Islet precursor cell (in vitro differentiated cells): ENCODE measurements at regions not wholly inside any gene's neighbourhood (a gene's known extent, or its start where the extent isn't known, plus 50 kb on each side); places are given as distances from the start of the nearest gene placed in this dataset.
"Not testable (repeated sequence)": the region's sequence is repeated elsewhere in the genome, so short reads cannot be mapped to it uniquely, and the experiment has no call there.

Experiments
- DNase-seq: peaks from one replicate; pipeline ENCODE4 v3.0.0-alpha.2; 2018

DNA sequence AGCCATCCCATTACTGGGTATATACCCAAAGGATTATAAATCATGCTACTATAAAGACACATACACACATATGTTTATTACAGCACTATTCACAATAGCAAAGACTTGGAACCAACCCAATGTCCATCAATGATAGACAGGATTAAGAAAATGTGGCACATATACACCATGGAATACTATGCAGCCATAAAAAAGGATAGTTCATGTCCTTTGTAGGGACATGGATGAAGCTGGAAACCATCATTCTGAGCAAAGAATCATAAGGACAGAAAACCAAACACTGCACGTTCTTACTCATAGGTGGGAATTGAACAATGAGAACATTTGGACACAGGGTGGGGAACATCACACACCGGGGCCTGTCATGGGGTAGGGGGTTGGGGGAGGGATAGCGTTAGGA lies 60.3 kb upstream of the NMU start:
- DNase-seq = not testable (repeated sequence)

DNA sequence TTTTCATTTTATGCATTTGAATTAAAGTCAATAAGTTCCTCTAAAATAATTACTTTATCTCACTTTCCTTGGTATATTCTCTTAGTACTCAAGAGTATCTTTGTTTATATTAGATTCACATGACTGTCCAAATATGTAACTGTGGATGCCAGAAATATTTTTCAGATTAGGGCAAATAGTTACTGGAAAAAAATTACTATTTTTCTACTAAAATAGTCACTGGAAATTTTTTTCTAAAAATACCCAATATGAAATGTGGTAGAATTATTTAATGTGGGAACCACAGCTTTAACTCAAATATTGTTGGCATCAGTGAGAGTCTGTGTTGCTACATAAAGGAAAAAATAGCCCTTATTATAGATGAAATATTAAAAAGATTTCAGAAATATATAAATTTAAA lies 70.4 kb upstream of the NMU start:
- no peak for DNase-seq

DNA sequence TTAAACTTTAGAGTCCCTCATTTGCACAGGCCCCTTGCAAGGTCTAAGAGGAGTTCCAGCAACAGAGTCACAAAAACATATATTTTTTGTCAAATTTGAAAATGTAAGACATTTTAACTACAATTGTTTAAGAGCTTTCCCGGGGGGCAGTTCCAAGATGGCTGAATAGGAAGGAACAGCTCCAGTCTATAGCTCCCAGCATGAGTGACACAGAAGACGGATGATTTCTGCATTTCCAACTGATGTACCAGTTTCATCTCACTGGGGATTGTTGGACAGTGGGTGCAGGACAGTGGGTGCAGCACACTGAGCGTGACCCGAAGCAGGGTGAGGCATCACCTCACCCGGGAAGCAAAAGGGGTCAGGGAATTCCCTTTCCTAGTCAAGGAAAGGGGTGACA lies 71.4 kb upstream of the NMU start:
- no peak for DNase-seq

DNA sequence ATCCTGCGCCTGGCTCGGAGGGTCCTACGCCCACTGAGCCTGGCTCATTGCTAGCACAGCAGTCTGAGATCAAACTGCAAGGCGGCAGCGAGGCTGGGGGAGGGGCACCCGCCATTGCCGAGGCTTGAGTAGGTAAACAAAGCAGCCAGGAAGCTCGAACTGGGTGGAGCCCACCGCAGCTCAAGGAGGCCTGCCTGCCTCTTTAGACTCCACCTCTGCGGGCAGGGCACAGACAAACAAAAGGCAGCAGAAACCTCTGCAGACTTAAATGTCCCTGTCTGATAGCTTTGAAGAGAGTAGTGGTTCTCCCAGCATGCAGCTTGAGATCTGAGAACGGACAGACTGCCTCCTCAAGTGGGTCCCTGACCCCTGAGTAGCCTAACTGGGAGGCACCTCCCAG lies 71.9 kb upstream of the NMU start:
- DNase-seq = not testable (repeated sequence)

DNA sequence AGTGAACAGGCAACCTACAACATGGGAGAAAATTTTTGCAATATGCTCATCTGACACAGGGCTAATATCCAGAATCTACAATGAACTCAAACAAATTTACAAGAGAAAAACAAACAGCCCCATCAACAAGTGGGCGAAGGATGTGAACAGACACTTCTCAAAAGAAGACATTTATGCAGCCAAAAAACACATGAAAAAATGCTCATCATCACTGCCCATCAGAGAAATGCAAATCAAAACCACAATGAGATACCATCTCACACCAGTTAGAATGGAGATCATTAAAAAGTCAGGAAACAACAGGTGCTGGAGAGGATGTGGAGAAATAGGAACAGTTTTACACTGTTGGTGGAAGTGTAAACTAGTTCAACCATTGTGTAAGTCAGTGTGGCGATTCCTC lies 76.7 kb upstream of the NMU start:
- DNase-seq = not testable (repeated sequence)

DNA sequence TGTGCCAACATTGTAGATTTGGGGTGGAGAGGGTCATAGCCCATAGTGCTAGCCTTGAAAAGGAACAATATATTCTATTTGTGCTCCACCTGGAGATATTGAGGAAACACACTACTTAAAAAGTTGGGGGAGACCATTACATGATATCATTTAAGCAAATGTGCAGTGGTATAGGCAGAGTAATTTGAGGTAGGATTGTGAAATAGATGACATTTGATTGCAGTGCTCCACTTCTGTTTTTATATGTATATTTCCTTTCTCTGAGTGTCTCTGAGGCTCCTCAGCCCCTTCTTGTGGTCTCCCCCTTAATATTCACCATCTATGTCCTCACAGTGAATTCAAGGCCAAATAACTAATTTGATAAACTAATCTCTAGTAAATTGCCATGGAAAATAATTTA lies 85.6 kb upstream of the NMU start:
- no peak for DNase-seq

DNA sequence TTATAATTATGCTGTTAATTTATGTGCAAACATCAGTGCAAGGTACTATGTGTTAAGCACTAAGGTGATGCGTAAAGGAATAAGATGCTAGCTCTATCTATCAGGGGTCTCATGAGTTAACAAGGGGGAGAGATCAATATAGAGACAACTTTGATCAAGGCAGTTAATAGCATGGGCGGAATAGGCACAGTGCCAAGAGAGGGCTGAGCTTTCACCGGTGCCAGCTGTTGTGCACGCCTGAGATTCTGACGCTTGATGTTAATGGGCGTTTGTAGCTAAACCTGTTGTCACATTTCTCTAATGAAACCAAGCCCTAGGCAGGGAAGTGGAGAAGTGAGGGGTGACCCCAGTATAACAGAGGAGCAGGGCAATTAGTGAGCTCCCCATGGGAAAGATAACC lies 86.0 kb upstream of the NMU start:
- no peak for DNase-seq

DNA sequence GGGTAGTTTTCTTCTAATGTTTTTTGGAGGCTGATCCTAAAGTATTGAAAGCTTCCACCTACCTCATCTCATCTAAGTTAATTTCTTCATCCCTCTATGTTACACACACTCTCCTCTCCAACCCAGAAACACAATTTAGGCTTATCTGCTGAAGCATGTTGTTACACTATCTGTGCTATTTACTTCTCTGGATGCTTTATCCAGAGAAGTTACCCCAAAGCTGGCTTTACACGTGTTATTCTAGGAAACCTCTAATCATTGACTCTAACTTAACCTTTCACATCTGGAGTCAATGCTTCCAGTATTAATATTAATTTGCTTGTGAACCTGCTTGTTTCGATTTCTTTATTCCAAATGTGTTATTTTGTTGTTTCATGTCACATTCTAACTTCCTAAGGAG lies 87.3 kb upstream of the NMU start:
- no peak for DNase-seq

DNA sequence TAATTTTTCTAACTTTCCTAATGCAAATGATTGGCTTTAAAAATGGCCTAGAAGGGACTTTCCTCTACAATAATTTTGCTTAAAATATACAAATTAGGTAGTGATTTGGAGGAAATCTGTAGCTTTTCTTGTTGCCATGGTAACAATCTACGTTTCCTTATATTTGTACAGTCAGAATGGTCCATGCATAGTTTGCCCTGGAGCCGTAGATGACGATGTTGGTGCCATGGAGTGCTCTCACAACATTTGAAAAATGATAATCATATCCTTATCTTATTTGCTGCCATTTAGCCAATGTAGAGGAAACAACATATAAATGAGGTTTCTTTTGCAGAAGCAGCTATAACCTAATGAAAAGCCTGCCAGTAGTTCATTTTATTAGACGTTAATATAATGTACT lies 89.0 kb upstream of the NMU start:
- no peak for DNase-seq

DNA sequence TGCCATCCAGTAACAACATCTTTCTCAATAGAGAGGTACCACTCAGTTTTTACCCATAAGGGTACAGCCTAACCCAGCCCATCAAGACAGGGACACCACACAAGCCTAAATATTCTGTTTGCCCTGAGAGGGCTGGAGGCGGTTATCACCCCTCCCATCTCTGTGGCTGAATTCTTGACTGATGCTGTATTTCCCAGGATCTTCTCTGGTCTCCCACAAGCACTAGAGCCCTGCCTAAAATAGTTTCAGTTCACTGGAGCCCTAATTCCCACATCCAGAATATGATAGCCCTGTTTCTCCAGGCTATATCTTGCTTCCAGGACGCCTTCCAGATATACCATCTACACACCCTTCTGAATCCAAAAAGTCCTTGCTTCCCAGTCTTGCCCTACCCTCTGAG lies 91.6 kb upstream of the NMU start:
- DNase-seq = no peak

DNA sequence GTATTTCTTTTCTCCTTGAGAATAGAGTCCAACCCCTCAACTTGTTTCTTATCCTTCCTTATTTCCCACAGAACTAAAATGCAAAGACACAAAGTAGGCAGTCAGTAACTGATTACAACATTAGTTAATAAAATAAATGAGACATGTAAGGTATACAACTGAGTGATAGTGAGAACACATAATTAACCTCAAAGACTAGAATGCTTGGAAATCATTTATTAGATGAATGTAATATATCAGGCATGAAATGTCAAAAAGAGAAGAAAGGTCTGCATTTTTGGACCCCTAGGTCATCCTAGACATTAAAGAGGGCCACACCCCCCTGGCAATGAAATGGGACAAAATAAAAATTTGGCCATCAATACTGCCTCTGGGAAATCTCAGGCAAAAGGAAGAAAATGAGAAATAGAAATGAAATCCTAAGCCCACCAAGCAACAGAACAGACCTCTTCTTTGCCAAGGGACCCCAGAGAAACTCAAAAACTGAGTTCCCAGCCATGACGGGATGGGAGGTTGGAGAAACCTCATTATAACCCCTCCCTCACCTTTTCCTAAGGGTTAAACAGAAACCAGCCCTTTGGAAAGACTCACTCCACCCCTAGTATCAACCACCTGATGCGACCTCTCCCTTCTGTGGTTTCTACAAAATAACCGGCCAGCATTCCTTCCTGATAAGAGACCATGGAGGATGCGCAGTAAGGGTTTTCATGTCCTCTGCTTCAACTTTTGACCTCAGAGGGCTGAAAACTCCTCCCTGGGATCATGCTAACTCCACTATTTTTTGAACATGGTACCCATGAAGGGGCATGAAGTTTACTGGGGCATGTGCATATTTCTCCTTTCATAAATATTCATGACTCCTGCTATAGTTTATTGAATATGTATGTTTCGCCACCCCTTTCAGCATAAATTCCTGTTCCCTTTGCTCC lies 90.0 kb upstream of the EXOC1L start:
- DNase-seq = no peak

DNA sequence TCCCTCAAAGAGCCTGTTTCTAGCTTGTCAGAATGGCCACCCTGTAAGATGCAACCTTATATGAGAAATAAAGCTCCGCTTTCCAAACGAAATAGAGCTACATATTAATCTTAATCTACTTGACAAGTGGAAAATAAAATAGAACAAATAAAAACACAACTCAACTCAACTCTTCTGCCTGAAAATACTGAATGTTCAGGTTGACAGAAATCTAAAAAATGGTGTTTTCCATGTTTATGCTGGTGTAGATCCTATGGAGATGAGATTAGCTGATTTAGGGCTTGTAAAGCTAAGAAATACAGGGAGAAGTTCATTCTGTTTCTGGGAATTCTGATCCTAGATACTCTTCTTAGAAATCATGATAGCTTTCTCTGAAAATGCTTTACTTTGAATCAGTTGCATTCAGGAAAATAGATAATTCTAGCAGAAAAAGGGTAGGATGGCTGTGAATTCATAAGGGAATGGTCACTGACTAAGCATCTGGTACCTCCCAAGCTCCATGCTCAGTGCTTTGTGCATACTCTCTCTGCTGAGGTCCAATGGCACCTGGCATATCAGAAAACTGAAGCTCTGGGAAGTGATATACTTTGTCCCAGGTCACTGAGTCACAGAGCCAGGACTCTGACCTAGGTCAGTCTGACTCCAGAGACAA lies 89.2 kb upstream of the EXOC1L start:
- no peak for DNase-seq

DNA sequence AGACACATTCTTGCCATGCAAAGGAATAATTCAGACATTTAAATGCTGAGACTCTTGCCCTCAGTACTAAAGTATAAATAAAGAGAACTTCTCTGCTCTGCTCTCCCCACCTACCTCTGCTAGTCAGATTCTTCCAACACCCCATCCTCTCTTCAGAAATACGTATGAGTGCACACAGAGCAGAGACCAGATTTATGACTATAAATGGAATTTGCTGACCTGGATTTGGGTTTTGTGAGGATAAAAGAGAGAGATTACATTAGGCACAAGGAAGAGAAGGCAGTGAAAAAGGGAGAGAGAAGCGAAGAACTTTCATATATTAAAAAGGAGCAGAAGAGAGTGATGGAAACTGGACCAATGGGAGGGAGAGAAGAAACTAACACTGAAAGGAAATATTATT lies 87.6 kb upstream of the EXOC1L start:
- DNase-seq = no peak

DNA sequence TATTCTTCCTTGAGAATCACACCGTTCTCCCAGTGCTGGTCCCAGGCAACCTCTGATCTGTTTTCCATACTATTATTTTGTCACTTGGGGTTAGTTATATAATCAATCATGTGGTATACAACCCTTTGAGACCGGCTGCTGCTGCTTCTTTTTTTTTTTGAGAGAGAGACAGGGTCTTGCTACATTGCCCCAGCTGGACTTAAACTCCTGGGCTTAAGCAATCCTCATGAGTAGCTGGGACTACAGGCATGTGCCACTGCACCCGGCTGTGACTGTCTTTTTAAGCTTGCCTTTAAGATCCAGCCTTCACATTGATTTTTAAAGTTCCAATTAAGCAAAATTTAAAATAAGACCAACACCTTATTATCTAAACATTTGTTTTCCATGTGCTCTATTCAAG lies 86.7 kb upstream of the EXOC1L start:
- DNase-seq = no peak

DNA sequence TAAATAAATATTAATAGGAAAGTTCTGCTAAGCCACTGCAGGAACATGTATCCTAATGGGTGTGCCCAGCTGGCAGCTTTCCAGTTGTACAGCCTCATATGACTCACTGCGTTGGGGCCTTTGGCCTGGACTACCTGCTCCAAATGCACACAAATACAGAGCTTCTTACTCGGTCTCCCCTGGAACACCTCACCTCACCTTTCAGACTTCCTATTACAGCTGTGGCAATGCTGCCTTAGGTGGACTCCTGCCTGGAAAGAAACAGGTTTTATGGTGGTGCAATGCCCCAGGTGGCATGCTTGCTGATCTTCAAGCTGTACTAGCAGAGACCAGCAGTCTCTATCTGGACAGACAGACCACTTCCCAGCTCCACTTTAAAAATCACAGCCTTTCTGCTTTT lies 85.7 kb upstream of the EXOC1L start:
- DNase-seq = no peak

DNA sequence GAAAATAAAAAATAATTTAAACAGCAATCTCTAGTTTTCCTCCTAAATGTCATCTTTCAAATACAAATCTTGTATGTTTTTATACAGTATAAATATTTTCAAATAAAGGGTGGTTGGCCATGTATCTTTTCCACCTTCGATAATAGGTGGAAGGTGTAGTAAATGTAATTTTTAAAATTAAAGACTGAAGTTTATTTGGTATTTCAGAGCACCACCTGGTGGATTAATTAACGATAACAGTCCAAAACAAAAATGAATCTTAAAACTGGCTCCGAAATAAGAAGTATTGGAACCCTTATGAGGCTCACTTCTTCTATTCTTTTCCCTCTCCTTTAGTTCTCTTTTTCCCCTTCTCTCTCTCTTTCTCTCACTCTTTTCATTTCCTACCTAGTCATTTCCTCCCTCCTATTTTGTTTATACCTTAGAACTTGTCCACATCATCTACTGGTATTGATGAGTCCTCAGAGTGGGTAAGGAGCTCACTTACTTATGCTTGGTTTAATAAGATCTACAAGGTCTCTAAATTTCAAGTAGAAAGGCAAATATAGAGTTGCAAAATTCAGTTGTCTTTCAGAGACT lies 82.9 kb upstream of the EXOC1L start:
- DNase-seq = no peak

DNA sequence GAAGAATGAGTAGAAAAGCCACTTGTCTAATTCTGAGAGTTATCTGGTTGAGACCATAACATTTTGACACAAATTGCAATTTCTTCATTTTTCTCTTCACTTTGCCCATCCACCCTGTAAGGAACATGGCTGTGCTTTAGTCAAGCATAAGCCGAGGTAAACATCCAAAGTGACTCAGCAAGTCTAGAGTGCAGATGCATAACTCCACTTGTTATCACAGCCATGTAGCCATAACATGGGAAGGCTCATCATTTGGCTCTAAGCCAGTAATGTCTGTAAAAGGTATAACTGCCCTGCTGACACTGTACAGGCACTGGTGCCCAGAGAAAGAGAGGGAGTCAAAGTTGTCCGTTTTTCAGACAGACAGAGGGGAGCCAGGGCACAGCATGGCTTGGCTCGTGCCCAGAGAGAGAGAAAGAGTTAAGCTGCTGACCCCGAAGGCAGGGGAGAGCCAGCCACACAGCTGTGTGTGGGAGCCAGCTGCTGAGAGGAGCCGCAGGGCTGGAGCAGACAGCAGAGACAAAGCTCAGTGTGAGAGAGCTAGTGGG lies 76.9 kb upstream of the EXOC1L start:
- DNase-seq = no peak

DNA sequence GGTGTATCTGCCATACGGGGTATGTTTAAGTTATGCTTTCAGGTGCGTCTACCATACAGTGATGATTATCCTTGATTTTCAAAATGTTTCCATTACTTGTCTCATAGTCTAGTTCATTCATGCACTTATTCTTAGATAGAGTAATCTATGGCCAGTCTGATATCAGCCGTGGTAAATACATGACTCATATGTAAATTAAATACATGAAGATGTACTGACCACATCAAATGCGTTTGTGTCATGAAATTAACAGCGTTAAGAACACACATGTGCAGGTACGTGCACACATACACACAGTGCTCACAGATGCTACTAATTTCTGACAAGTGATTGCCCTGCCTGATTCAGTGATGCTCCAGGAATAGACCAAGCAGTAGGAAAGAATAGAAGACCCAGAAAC lies 75.2 kb upstream of the EXOC1L start:
- DNase-seq = no peak

DNA sequence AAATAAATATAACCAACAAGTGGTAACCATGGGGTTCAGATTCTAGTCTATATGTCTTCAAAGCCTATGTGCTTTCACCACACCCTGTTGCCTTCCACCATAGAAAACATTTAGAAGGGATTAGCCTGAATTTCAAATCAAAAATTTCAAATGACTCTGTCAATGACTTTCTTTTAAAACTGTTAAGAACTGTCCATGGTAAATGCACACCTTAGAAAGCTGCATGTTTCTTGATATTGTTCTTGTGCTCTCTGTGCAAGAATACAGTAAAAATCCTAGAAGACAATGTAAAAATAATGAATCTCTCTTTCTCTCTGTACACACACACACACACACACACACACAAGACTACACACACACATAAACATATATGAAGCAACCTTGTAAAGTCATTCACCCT lies 74.6 kb upstream of the EXOC1L start:
- no peak for DNase-seq

DNA sequence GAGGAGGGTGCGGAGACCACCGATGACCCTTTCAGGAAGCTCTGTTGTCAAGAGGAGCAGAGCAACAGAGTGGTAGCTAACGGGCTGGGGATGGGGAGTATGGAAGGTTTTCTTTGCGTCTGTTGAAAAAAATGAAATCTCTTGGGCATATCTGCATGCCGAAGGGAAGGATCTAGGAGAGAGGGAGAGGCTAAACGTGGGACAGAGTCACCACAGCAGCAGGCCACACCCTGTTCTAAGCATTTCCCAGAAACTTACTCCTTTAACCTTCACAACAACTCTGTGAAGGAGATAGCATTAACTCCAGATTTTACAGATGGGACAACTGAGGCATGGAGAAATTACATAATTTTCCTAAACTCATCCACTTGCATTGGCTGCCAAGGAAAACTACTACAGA lies 71.8 kb upstream of the EXOC1L start:
- DNase-seq = no peak

DNA sequence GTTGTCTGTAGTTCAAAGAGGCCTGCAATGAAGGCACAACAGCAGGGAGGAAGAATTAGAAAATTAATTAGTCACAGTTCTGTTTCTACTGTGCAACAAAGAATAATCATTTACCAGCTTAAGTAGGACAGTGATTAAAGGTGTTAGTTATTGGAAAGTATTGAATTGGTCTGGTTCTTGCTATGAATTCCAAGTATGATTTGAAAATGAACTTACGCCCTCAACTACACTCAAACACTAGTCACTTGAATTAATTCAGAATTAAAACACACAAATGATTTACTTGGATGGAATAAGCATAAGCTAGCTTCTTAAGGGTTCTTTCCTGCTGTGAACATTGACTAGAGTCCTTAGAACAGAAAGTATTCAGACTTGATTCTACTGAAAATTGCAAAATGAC lies 69.9 kb upstream of the EXOC1L start:
- DNase-seq = no peak

DNA sequence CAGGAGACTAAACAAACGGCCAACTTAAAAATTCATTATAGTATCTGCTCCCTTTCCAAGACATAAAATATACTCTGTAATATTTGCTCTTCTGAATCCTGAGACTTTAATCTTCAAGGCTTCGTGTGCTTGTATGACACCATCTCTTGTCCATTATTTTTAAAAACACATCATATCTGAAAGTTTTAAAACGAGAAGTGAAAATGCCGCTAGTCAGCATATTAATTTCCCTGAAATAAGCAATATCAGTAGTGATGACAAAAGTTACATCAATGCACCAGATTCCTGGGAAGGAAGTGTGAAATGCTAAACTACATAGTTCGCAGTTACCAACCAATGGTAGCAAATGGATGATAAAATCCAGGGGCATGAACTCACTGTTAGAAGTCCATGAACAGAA lies 66.8 kb upstream of the EXOC1L start:
- DNase-seq = no peak

DNA sequence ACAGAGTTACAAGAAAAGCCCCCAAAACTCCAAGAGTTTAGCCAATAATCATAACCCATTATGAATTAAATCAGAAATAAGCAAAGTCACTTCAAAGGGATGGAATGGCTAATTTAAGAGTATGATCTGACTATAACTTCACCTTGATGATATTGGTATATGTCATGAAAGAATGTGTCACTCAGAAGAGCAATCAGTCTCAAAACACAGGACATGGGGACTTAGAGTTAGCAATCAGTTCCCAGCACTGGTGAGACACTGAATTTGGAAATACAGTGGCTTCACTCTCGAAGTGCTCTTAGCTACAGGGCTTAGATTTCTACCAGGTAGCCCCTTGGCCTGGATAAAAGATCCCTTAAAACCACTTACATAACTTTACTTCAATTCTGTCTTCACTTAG lies 65.7 kb upstream of the EXOC1L start:
- DNase-seq = no peak

DNA sequence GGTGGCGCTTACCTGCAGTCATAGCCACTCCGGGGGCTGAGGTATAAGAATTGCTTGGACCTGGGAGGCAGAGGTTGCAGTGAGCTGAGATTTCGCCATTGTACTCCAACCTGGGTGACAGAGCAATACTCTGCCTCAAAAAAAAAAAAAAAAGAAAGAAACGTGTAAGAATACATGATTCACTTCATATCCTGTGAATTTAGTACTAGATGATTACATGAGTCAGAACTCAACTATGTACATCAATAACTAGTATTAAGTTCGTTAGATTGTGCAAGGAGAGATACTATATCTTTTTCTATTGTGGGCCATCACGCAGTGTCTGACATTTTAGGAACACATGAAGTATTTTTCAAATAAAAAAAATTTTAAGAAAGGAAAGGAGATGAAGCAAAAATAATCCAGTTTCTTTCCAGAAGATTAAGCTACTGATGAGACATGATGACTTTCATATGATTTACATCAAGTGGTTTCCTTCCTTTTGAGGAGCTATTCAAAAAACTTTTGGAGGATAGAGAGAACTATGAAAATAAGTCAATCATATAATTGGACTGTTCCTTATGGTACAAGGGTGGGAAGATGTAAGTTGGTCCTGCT lies 64.7 kb upstream of the EXOC1L start:
- no peak for DNase-seq
